ENCODE measurements at regions not wholly inside any gene's neighbourhood (a gene's known extent, or its start where the extent isn't known, plus 50 kb on each side); places are given as distances from the start of the nearest gene placed in this dataset.

DNA sequence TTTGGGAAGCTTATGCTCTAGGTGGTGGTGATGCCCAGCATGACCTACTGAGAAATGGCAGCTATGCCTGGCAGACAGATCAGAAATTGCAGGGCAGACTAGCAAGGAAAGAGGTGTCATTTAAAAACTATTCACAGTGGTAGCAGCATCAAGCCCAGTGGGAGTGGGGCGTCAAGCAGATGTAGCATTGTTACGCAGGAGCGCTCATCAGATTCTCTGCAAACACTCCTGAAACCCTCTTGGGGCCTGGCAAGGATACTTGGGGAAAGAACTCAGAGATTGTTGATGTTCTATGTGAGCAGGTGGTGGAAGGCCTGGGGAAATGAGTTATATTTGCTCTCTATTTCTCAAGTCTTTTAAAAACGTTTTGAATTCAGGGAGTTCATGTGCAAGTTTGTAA is 437.6 kb downstream of the RAPGEF2 start:
- H3K27ac ChIP-seq (ENCODE audit: low read length): no peak overlapping the region

DNA sequence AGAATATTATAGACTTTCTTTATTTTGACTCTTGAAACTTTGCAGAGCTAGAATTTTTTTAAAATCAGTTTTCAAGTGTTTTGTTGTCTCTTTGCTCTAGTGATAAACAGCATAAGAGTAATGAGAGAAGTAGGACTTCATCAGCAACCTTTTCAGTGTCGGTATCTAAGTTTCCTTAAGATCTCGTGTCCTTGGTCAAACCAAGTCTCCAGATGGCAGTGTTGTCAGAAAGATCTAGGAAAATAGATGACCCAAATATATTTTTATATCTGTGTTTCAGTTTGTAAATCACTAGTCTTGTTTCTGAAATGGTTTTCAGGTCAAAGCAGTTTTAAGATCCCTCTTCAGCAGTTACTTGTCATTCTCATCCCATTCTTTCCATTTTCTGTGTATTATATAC is 438.3 kb downstream of the RAPGEF2 start:
- H3K4me1 ChIP-seq (ENCODE audit: insufficient read depth, low read length): peaks cover 34% of the 10 kb centered on the region
- no peak overlapping the region for H3K27ac ChIP-seq (ENCODE audit: low read length)
- H3K9ac ChIP-seq (ENCODE audit: low read depth, low read length): no peak overlapping the region
- no peaks in the 10 kb centered on the region for H3K36me3 ChIP-seq (ENCODE audit: insufficient read depth, low read depth, low read length)
- no peaks in the 10 kb centered on the region for H3K27me3 ChIP-seq (ENCODE audit: insufficient read depth, low read length)
- H3K9me3 ChIP-seq (ENCODE audit: insufficient read depth, low read depth, low read length): peaks cover 16% of the 10 kb centered on the region
- no peak overlapping the region for H3K4me3 ChIP-seq (ENCODE audit: low read length)

More for the DNA sequence above, 437.6 kb downstream of the RAPGEF2 start:
- Histone ChIP-seq H3K9me3 (ENCODE audit: insufficient read depth, low read depth, low read length) (peaks cover 22% of the 10 kb centered on the region), H3K4me1 (ENCODE audit: insufficient read depth, low read length) (peaks cover 34% of the 10 kb centered on the region), H3K27me3 (ENCODE audit: insufficient read depth, low read length) (no peaks in the 10 kb centered on the region), H3K36me3 (ENCODE audit: insufficient read depth, low read depth, low read length) (no peaks in the 10 kb centered on the region), H3K9ac (ENCODE audit: low read depth, low read length) (no peak overlapping the region), H3K4me3 (ENCODE audit: low read length) (no peak overlapping the region)

DNA sequence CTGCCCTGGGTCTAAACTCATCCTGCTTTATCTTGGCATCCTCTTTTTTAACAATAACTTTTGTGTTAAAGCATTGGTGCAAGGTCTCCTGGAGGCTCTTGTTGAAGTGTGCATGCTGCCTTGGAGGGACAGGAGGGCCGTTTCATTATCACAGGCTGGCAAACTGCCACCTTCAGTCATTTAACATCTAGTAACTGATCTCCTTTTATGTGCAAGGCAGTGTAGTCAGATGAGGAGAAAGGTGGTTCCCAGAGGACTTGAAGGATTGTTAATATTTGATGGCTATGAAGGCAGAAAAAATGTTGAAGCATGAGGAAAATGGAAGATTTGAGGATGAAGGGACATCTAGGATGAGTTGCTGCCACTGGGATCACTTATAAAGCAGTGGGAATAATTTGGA is 439.4 kb downstream of the RAPGEF2 start:
- H3K27ac ChIP-seq (ENCODE audit: low read length): no peak overlapping the region
- no peak overlapping the region for H3K9ac ChIP-seq (ENCODE audit: low read depth, low read length)
- H3K36me3 ChIP-seq (ENCODE audit: insufficient read depth, low read depth, low read length): no peaks in the 10 kb centered on the region
- H3K4me3 ChIP-seq (ENCODE audit: low read length): no peak overlapping the region
- H3K27me3 ChIP-seq (ENCODE audit: insufficient read depth, low read length): no peaks in the 10 kb centered on the region
- H3K9me3 ChIP-seq (ENCODE audit: insufficient read depth, low read depth, low read length): peaks cover 5% of the 10 kb centered on the region
- H3K4me1 ChIP-seq (ENCODE audit: insufficient read depth, low read length): peaks cover 34% of the 10 kb centered on the region

- no peak overlapping the region for H3K4me3 ChIP-seq (ENCODE audit: low read length)
- no peak overlapping the region for H3K27ac ChIP-seq (ENCODE audit: low read length)
- H3K4me1 ChIP-seq (ENCODE audit: insufficient read depth, low read length): peaks cover 34% of the 10 kb centered on the region
- H3K9me3 ChIP-seq (ENCODE audit: insufficient read depth, low read depth, low read length): no peaks in the 10 kb centered on the region
- H3K36me3 ChIP-seq (ENCODE audit: insufficient read depth, low read depth, low read length): no peaks in the 10 kb centered on the region
- no peak overlapping the region for H3K9ac ChIP-seq (ENCODE audit: low read depth, low read length)
- H3K27me3 ChIP-seq (ENCODE audit: insufficient read depth, low read length): no peaks in the 10 kb centered on the region
Observed at GRCh38 chr4:159543831-159544230, 441.0 kb downstream of the RAPGEF2 start.

GRCh38 chr4:159545556-159545955 is 442.7 kb downstream of the RAPGEF2 start:
- no peaks in the 10 kb centered on the region for H3K27me3 ChIP-seq (ENCODE audit: insufficient read depth, low read length)
- no peaks in the 10 kb centered on the region for H3K36me3 ChIP-seq (ENCODE audit: insufficient read depth, low read depth, low read length)
- no peaks in the 10 kb centered on the region for H3K9me3 ChIP-seq (ENCODE audit: insufficient read depth, low read depth, low read length)
- H3K9ac ChIP-seq (ENCODE audit: low read depth, low read length): no peak overlapping the region
- no peak overlapping the region for H3K27ac ChIP-seq (ENCODE audit: low read length)
- H3K4me3 ChIP-seq (ENCODE audit: low read length): no peak overlapping the region
- H3K4me1 ChIP-seq (ENCODE audit: insufficient read depth, low read length): peaks cover 18% of the 10 kb centered on the region; the same call in 1 of the 2 replicates

DNA sequence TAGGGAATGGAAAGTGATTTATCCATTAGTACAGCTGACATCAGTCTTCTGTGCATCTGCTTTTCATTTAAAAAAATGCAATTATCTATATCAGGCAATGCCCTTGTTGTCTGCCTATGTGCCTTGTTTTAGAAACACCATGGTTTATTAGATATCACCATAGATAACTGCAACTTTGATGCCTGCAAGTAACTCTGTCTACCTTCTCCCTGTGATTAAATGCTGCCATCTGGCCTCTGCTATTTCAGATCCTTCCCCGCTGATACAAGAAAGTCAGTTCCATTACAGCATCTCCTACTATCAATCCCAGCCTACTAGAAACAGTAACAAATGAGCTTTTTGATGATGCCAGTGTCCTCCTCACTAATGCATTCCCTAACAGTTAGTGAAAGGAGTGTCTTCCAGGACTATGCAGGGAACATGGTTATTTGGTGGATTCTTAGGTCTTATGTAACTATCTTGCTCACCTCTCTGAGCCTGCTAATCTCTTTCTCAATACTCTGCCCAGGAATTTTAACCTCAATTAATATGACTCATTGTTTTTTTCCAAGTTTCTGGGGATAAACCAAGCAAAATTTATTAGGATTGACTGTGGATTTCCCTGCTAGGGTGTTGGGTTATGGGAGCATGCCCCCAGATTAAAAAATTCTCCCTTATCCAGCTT is 444.9 kb downstream of the RAPGEF2 start:
- no peaks in the 10 kb centered on the region for H3K27me3 ChIP-seq (ENCODE audit: insufficient read depth, low read length)
- no peaks in the 10 kb centered on the region for H3K36me3 ChIP-seq (ENCODE audit: insufficient read depth, low read depth, low read length)
- no peak overlapping the region for H3K4me3 ChIP-seq (ENCODE audit: low read length)
- no peak overlapping the region for H3K9ac ChIP-seq (ENCODE audit: low read depth, low read length)
- H3K27ac ChIP-seq (ENCODE audit: low read length): no peak overlapping the region
- H3K9me3 ChIP-seq (ENCODE audit: insufficient read depth, low read depth, low read length): no peaks in the 10 kb centered on the region
- no peaks in the 10 kb centered on the region for H3K4me1 ChIP-seq (ENCODE audit: insufficient read depth, low read length)

GRCh38 chr4:159549098-159549518 is 446.2 kb downstream of the RAPGEF2 start:
- H3K27me3 ChIP-seq (ENCODE audit: insufficient read depth, low read length): no peaks in the 10 kb centered on the region
- no peaks in the 10 kb centered on the region for H3K9me3 ChIP-seq (ENCODE audit: insufficient read depth, low read depth, low read length)
- H3K4me3 ChIP-seq (ENCODE audit: low read length): no peak overlapping the region
- no peak overlapping the region for H3K9ac ChIP-seq (ENCODE audit: low read depth, low read length)
- H3K27ac ChIP-seq (ENCODE audit: low read length): no peak overlapping the region
- no peaks in the 10 kb centered on the region for H3K36me3 ChIP-seq (ENCODE audit: insufficient read depth, low read depth, low read length)
- no peaks in the 10 kb centered on the region for H3K4me1 ChIP-seq (ENCODE audit: insufficient read depth, low read length)

DNA sequence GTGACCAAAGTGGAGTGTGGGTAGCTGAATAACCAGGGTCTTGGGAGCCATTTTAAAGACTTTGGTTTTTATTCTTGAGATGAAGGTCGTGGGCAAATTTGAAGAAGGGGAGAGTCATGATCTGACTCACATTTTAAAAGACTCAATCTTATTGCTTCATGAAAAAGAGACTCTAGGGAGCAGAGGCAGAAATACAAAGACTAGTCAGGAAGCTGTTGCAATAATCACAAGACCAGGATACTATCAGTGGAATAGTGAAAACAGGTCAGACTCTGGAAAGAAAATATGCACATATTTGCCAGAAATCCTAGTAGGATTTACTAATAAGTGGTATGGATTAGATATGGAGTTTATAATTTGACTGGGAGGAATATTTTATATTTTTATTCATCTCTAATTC is 448.4 kb downstream of the RAPGEF2 start:
- H3K27me3 ChIP-seq (ENCODE audit: insufficient read depth, low read length): no peaks in the 10 kb centered on the region
- H3K4me1 ChIP-seq (ENCODE audit: insufficient read depth, low read length): no peaks in the 10 kb centered on the region

DNA sequence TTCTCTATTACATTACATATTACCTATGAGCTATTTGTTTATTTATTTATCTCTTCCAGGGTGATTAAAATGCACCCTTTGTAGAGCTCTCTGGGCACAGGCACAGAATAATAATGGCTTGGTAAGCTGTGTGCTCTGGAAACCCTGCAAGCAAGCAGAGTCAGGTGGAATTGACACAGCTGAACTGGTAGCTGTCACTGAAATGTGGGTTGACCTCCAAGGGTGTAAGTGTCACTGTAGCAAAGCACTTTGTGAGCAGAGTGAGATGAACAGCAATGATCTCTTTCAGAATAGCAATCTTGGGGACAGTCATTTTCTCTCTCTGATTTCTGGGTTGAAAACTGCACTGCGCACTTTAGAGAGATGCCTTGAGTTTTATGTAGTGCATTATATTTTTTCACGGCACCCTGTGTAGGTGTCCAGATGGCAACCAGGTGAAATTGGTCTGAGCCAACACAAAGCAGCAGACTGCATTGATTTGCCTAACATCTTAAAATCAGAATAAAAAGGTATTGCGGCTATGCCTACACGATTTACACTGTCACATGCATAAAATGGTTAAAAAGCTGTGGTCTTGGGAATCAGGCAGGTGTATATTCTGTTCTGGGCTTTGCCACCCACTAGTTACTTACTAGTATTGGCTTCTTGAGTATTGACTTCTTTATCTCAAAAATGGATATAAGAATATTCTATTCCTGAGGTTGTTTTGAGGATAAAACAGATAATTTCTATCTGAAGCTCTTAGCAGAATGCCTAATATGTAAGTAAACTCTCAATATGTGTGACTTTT is 450.3 kb downstream of the RAPGEF2 start:
- no peaks in the 10 kb centered on the region for H3K27me3 ChIP-seq (ENCODE audit: insufficient read depth, low read length)
- H3K4me1 ChIP-seq (ENCODE audit: insufficient read depth, low read length): no peaks in the 10 kb centered on the region
- no peak overlapping the region for H3K4me3 ChIP-seq (ENCODE audit: low read length)
- H3K27ac ChIP-seq (ENCODE audit: low read length): no peak overlapping the region
- H3K36me3 ChIP-seq (ENCODE audit: insufficient read depth, low read depth, low read length): no peaks in the 10 kb centered on the region
- H3K9me3 ChIP-seq (ENCODE audit: insufficient read depth, low read depth, low read length): no peaks in the 10 kb centered on the region
- H3K9ac ChIP-seq (ENCODE audit: low read depth, low read length): no peak overlapping the region

More for the DNA sequence above, 448.4 kb downstream of the RAPGEF2 start:
- Histone ChIP-seq H3K27ac (ENCODE audit: low read length) (no peak overlapping the region), H3K36me3 (ENCODE audit: insufficient read depth, low read depth, low read length) (no peaks in the 10 kb centered on the region), H3K9me3 (ENCODE audit: insufficient read depth, low read depth, low read length) (no peaks in the 10 kb centered on the region), H3K4me3 (ENCODE audit: low read length) (no peak overlapping the region), H3K9ac (ENCODE audit: low read depth, low read length) (no peak overlapping the region)

DNA sequence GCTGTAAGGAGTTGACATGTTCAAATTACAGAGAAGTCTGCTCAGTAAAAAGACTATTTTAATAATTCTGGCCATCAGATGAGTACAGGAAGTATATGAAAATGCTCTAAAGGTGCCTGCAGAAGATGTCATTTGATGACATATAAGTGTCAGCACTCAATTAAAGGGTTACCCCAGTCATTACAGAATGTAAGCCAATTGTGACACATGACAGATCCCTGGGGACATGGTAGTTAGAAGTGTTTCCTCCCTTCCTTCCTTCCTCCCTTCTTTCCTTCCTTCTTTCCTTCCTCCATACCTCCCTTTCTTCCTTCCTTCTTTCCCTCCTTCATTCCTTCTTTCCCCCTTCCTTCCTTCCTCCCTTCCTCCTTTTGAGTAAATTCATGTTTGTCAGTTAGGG is 453.0 kb downstream of the RAPGEF2 start:
- Histone ChIP-seq H3K36me3 (ENCODE audit: insufficient read depth, low read depth, low read length) (no peaks in the 10 kb centered on the region), H3K27ac (ENCODE audit: low read length) (no peak overlapping the region), H3K9ac (ENCODE audit: low read depth, low read length) (no peak overlapping the region), H3K4me1 (ENCODE audit: insufficient read depth, low read length) (no peaks in the 10 kb centered on the region), H3K4me3 (ENCODE audit: low read length) (no peak overlapping the region), H3K27me3 (ENCODE audit: insufficient read depth, low read length) (no peaks in the 10 kb centered on the region), H3K9me3 (ENCODE audit: insufficient read depth, low read depth, low read length) (no peaks in the 10 kb centered on the region; the same call in 1 of the 2 replicates)

DNA sequence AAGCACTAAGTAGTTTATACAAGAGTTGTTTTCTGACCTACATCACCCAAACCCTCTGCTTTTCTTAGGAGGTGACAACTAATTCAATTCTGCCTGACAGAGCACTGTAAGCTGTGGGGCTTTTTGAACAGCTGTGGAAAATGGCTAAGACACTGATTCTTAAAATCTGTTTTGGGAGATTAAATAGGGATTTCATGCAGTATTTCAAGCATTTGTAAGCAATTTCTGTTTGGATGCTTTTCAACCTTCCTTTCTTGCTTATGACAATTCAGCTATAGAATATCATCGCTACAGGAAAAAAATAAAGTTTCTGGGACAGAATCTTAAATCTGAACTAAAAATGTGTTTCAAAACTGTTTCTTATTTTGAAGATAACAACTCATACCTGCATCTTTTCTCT is 459.5 kb downstream of the RAPGEF2 start:
- Histone ChIP-seq H3K4me1 (ENCODE audit: insufficient read depth, low read length) (no peaks in the 10 kb centered on the region), H3K27me3 (ENCODE audit: insufficient read depth, low read length) (no peaks in the 10 kb centered on the region), H3K36me3 (ENCODE audit: insufficient read depth, low read depth, low read length) (no peaks in the 10 kb centered on the region), H3K4me3 (ENCODE audit: low read length) (no peak overlapping the region), H3K9ac (ENCODE audit: low read depth, low read length) (no peak overlapping the region), H3K27ac (ENCODE audit: low read length) (no peak overlapping the region), H3K9me3 (ENCODE audit: insufficient read depth, low read depth, low read length) (no peaks in the 10 kb centered on the region; the same call in 1 of the 2 replicates)

GRCh38 chr4:159563257-159563656 is 460.4 kb downstream of the RAPGEF2 start:
- no peak overlapping the region for H3K4me3 ChIP-seq (ENCODE audit: low read length)
- no peak overlapping the region for H3K27ac ChIP-seq (ENCODE audit: low read length)
- no peaks in the 10 kb centered on the region for H3K27me3 ChIP-seq (ENCODE audit: insufficient read depth, low read length)
- peaks cover 4% of the 10 kb centered on the region for H3K9me3 ChIP-seq (ENCODE audit: insufficient read depth, low read depth, low read length)
- H3K9ac ChIP-seq (ENCODE audit: low read depth, low read length): no peak overlapping the region
- no peaks in the 10 kb centered on the region for H3K4me1 ChIP-seq (ENCODE audit: insufficient read depth, low read length)
- no peaks in the 10 kb centered on the region for H3K36me3 ChIP-seq (ENCODE audit: insufficient read depth, low read depth, low read length)
